NT2/D1 (cell line): ENCODE measurements at regions not wholly inside any gene's neighbourhood (a gene's known extent, or its start where the extent isn't known, plus 50 kb on each side); places are given as distances from the start of the nearest gene placed in this dataset.

Source experiments
- DNase-seq: peaks from one replicate; pipeline ENCODE4 v3.0.0-alpha.2; 2011; ENCODE audit warnings: low read depth, low spot score
- H3K27me3 ChIP-seq: 2 replicates; pipeline ENCODE4 v1.6.0; 2011; ENCODE audit warnings: mild to moderate bottlenecking; ENCODE audit not compliant: insufficient read length, insufficient read depth
- H3K36me3 ChIP-seq: 2 replicates; pipeline ENCODE4 v1.6.1; 2011; ENCODE audit warnings: mild to moderate bottlenecking, low read length, mixed read lengths; ENCODE audit not compliant: insufficient read depth, insufficient read length
- H3K4me1 ChIP-seq: 2 replicates; pipeline ENCODE4 v1.5.1; 2011; ENCODE audit not compliant: insufficient read depth, insufficient read length
- H3K4me3 ChIP-seq: 2 replicates; pipeline ENCODE4 v1.5.1; 2011; ENCODE audit warnings: low read depth; ENCODE audit not compliant: insufficient read length
- H3K9ac ChIP-seq: 2 replicates; pipeline ENCODE4 v1.6.0; 2011; ENCODE audit warnings: low read depth; ENCODE audit not compliant: insufficient read length
- H3K9me3 ChIP-seq: 2 replicates; pipeline ENCODE4 v1.5.1; 2011; ENCODE audit warnings: mild to moderate bottlenecking, low read length; ENCODE audit not compliant: insufficient read depth
- SUZ12 ChIP-seq: IDR thresholded peaks from 2 replicates; pipeline ENCODE4 v1.6.1; 2011; ENCODE audit not compliant: insufficient read length, insufficient read depth; ENCODE audit errors: extremely low read depth
- YY1 ChIP-seq: IDR thresholded peaks from 2 replicates; pipeline ENCODE4 v1.6.1; 2011; ENCODE audit not compliant: insufficient read length, insufficient read depth
- ZNF274 ChIP-seq: IDR thresholded peaks from 2 replicates; pipeline ENCODE4 v1.6.1; 2011; ENCODE audit warnings: mild to moderate bottlenecking, low read depth, low read length

- no peak for TF ChIP-seq ZNF274
- no peak for TF ChIP-seq SUZ12
- no peak for TF ChIP-seq YY1
- H3K9ac ChIP-seq, result no peak overlapping the region
- no peaks in the 10 kb centered on the region for H3K27me3 ChIP-seq
- H3K9me3 ChIP-seq, result peaks cover 10% of the 10 kb centered on the region; the same call in 1 of the 2 replicates
- no peaks in the 10 kb centered on the region for H3K36me3 ChIP-seq
- DNase-seq, result no peak
- no peaks in the 10 kb centered on the region for H3K4me1 ChIP-seq
- H3K4me3 ChIP-seq, result no peak overlapping the region
These were observed 109.6 kb upstream of the MOCS2 start for GRCh38 chr5:53219174-53219573.

DNA sequence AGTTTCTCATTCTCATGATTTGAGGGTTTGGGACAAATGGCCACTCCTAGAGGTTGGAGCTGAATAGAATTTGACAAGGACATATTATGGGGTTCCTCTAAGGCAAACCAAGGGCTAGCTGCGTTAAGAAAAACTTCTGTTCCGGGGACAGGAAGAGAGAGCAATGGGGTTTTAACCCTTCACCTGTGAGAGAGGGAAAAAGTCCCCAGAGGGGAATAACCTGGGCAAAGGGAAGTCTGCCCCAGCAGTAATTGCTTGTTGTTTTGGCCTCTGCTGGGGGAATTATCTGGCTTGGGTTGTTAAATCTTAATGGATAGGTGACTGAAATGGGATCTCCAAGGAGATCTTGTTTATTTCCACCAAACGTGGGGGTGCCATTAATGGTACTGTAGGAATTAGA is 110.1 kb upstream of the MOCS2 start:
- H3K4me3 ChIP-seq, result no peak overlapping the region
- DNase-seq, result no peak
- TF ChIP-seq SUZ12 (no peak), ZNF274 (no peak), YY1 (no peak)
- peaks cover 10% of the 10 kb centered on the region; the same call in 1 of the 2 replicates for H3K9me3 ChIP-seq
- no peak overlapping the region for H3K9ac ChIP-seq
- no peaks in the 10 kb centered on the region for H3K4me1 ChIP-seq
- H3K36me3 ChIP-seq, result no peaks in the 10 kb centered on the region
- no peaks in the 10 kb centered on the region for H3K27me3 ChIP-seq

GRCh38 chr5:53233645-53234405 is 124.3 kb upstream of the MOCS2 start:
- TF ChIP-seq SUZ12 (no peak), YY1 (no peak)

GRCh38 chr5:53236683-53237082 is 127.1 kb upstream of the MOCS2 start:
- Histone ChIP-seq H3K9me3 (no peaks in the 10 kb centered on the region), H3K36me3 (no peaks in the 10 kb centered on the region), H3K4me3 (no peak overlapping the region), H3K4me1 (no peaks in the 10 kb centered on the region), H3K27me3 (no peaks in the 10 kb centered on the region), H3K9ac (no peak overlapping the region)
- TF ChIP-seq YY1 (no peak), ZNF274 (no peak), SUZ12 (no peak)
- no peak for DNase-seq

More at GRCh38 chr5:53233645-53234405, 124.3 kb upstream of the MOCS2 start:
- H3K4me3 ChIP-seq, result no peak overlapping the region
- DNase-seq, result no peak
- no peaks in the 10 kb centered on the region for H3K4me1 ChIP-seq
- H3K9ac ChIP-seq, result no peak overlapping the region
- no peaks in the 10 kb centered on the region for H3K36me3 ChIP-seq
- peaks cover 11% of the 10 kb centered on the region; the same call in 1 of the 2 replicates for H3K9me3 ChIP-seq
- H3K27me3 ChIP-seq, result no peaks in the 10 kb centered on the region

DNA sequence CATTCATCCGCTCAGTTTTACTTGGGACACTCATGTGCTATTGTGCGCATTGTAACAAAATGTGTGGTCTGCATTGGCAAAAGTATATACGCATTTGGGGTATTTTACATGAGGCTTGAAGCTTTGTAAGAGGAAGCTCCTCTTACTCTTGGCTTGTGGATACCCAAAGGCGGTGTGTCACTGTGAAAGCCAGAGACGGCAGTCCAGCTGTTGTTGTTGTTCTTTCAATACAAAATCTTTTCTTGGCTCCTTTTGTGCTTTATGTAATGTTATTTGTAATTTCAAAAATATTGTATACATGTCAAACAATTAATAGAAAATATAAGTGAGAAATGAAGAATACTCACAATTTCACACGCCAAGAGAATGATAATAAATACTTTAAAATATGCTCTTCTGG is 128.3 kb upstream of the MOCS2 start:
- no peak overlapping the region for H3K9ac ChIP-seq
- no peaks in the 10 kb centered on the region for H3K36me3 ChIP-seq
- TF ChIP-seq YY1, result no peak
- no peak for TF ChIP-seq ZNF274
- TF ChIP-seq SUZ12, result no peak
- no peak overlapping the region for H3K4me3 ChIP-seq
- H3K27me3 ChIP-seq, result no peaks in the 10 kb centered on the region
- no peaks in the 10 kb centered on the region for H3K9me3 ChIP-seq
- DNase-seq, result no peak
- no peaks in the 10 kb centered on the region for H3K4me1 ChIP-seq

DNA sequence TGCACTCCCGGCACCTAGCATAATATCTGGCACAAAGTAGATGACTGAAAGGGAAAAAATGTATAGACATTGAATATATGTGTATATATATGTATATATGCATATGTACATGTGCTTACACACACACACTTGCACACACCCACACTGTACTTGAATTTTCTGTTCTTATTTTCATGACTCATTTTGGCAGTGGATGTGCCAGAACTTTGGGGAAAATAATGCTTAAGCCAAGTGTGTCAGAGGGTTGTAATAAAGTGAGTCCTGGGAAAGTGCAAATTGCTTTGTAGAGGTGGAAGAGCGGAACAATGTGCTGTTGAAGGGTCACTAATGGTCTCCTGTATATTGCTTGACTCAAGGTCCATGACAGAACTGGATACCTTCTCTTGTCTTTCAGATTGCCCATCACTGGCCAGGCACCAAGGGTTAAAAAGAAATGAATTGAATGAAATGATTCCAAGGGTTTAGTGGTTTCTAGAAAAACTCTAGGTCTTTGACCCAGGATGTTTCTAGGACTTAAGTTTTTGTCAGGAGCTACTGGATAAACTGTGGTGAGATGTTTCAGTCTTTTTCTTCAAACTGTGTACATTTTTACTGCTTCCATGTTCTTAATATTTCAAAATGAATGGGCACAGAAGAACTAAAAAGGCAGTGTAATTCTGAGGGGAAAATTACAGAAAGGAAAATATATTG is 129.9 kb upstream of the MOCS2 start:
- no peak for TF ChIP-seq YY1
- TF ChIP-seq ZNF274, result no peak
- TF ChIP-seq SUZ12, result no peak
- no peak overlapping the region for H3K4me3 ChIP-seq
- no peaks in the 10 kb centered on the region for H3K27me3 ChIP-seq
- H3K9ac ChIP-seq, result no peak overlapping the region
- H3K36me3 ChIP-seq, result no peaks in the 10 kb centered on the region
- no peak for DNase-seq
- no peaks in the 10 kb centered on the region for H3K4me1 ChIP-seq
- no peaks in the 10 kb centered on the region for H3K9me3 ChIP-seq

GRCh38 chr5:53240661-53241060 is 131.1 kb upstream of the MOCS2 start:
- TF ChIP-seq ZNF274 (no peak), YY1 (no peak), SUZ12 (no peak)
- H3K9ac ChIP-seq, result no peak overlapping the region
- no peaks in the 10 kb centered on the region for H3K27me3 ChIP-seq
- H3K36me3 ChIP-seq, result no peaks in the 10 kb centered on the region
- H3K9me3 ChIP-seq, result no peaks in the 10 kb centered on the region
- no peaks in the 10 kb centered on the region for H3K4me1 ChIP-seq
- H3K4me3 ChIP-seq, result no peak overlapping the region
- no peak for DNase-seq
